NCI-H774 (cell line): ENCODE measurements at regions not wholly inside any gene's neighbourhood (a gene's known extent, or its start where the extent isn't known, plus 50 kb on each side); places are given as distances from the start of the nearest gene placed in this dataset.
"Not testable (repeated sequence)": the region's sequence is repeated elsewhere in the genome, so short reads cannot be mapped to it uniquely, and the experiment has no call there.

Experiments
- DNase-seq: peaks from one replicate; lab custom pipeline; 2025; lab: John Stamatoyannopoulos, UW

GRCh38 chr20:48405909-48406308 is 421.9 kb downstream of the PREX1 start:
- DNase-seq: no peak

- no peak for DNase-seq
Observed at GRCh38 chr20:48404598-48404997, 423.2 kb downstream of the PREX1 start.

GRCh38 chr20:48403167-48403761 is 424.5 kb downstream of the PREX1 start:
- DNase-seq: no peak

- no peak for DNase-seq
Observed at GRCh38 chr20:48401359-48401758, 426.4 kb downstream of the PREX1 start.

GRCh38 chr20:48400009-48400408 is 427.8 kb downstream of the PREX1 start:
- DNase-seq: no peak

GRCh38 chr20:48398506-48399449 is 429.0 kb downstream of the PREX1 start:
- no peak for DNase-seq

- not testable (repeated sequence) for DNase-seq
Observed at GRCh38 chr20:48396981-48397861, 430.6 kb downstream of the PREX1 start.

- no peak for DNase-seq
Observed at GRCh38 chr20:48395816-48396546, 431.8 kb downstream of the PREX1 start.

GRCh38 chr20:48394415-48395081 is 433.3 kb downstream of the PREX1 start:
- DNase-seq: no peak

- no peak for DNase-seq
Observed at GRCh38 chr20:48393737-48394314, 434.0 kb downstream of the PREX1 start.

- DNase-seq: no peak
Observed at GRCh38 chr20:48393311-48393685, 434.5 kb downstream of the PREX1 start.

- no peak for DNase-seq
Observed at GRCh38 chr20:48392407-48393310, 435.1 kb downstream of the PREX1 start.

- DNase-seq: no peak
Observed at GRCh38 chr20:48390981-48391380, 436.8 kb downstream of the PREX1 start.

- no peak for DNase-seq
Observed at GRCh38 chr20:48387675-48388074, 440.1 kb downstream of the PREX1 start.

- DNase-seq: no peak
Observed at GRCh38 chr20:48385527-48385926, 442.3 kb downstream of the PREX1 start.

- DNase-seq: no peak
Observed at GRCh38 chr20:48385114-48385513, 442.7 kb downstream of the PREX1 start.

- DNase-seq: no peak
Observed at GRCh38 chr20:48384147-48384818, 443.5 kb downstream of the PREX1 start.

GRCh38 chr20:48383252-48383651 is 444.5 kb downstream of the PREX1 start:
- DNase-seq: no peak

GRCh38 chr20:48382304-48382703 is 445.5 kb downstream of the PREX1 start:
- DNase-seq: no peak
